Upper lobe of left lung (tissue), 4 donors: ENCODE measurements at regions not wholly inside any gene's neighbourhood (a gene's known extent, or its start where the extent isn't known, plus 50 kb on each side); places are given as distances from the start of the nearest gene placed in this dataset.

Experiments
- EP300 ChIP-seq, 4 donors: sonication (generic); formaldehyde crosslinking; IDR thresholded peaks; one replicate each; pipeline ENCODE4 v1.5.1; 2017; ENCODE audit warnings: antibody characterized with exemption in 4 of 4, control low read depth in 2 of 4
- POLR2AphosphoS5 ChIP-seq, 2 donors: sonication (generic); formaldehyde crosslinking; IDR thresholded peaks; one replicate each; pipeline ENCODE4 v1.5.1; 2017; ENCODE audit warnings: antibody characterized with exemption in 2 of 2

GRCh38 chr7:41147606-41148485 lies 555.0 kb downstream of the INHBA start:
- no peak for TF ChIP-seq POLR2AphosphoS5 (IDR thresholded peaks at IDR 0.05)
- TF ChIP-seq EP300 (IDR thresholded peaks at IDR 0.05) = no peak
